Lung (tissue), 11 donors: ENCODE measurements at regions not wholly inside any gene's neighbourhood (a gene's known extent, or its start where the extent isn't known, plus 50 kb on each side); places are given as distances from the start of the nearest gene placed in this dataset.

Experiments
- ATAC-seq: fragments of 200-7000 bp; cut with Tn5 transposase; one replicate; pipeline ENCODE4 v1.9.1; 2020; ENCODE audit warnings: moderate number of reproducible peaks; ENCODE audit not compliant: insufficient read depth, low FRiP score
- DNase-seq, 3 donors: peaks; one replicate each; pipeline ENCODE4 v3.0.0-alpha.2; 2013 to 2017
- H3K27ac ChIP-seq, 2 donors: one replicate each; pipeline ENCODE4 v1.5.1; 2013; ENCODE audit warnings: mild to moderate bottlenecking in 2 of 2, moderate library complexity in 2 of 2, control low read depth in 1 of 2, inconsistent platforms in 1 of 2, low read depth in 1 of 2, low read length in 1 of 2
- H3K27me3 ChIP-seq, 3 donors: one replicate each; pipeline ENCODE4 v1.5.1; 2013; ENCODE audit warnings: low read length in 2 of 3; ENCODE audit not compliant: control insufficient read depth in 3 of 3, insufficient read depth in 3 of 3
- H3K36me3 ChIP-seq, 4 donors: one replicate each; pipeline ENCODE4 v1.5.1; 2013; ENCODE audit warnings: low read length in 4 of 4, mild to moderate bottlenecking in 1 of 4, moderate library complexity in 1 of 4; ENCODE audit not compliant: control insufficient read depth in 4 of 4, insufficient read depth in 4 of 4
- H3K4me1 ChIP-seq, 5 donors: one replicate each; pipeline ENCODE4 v1.5.1; 2013; ENCODE audit warnings: low read length in 5 of 5, mild to moderate bottlenecking in 2 of 5, moderate library complexity in 1 of 5; ENCODE audit not compliant: control insufficient read depth in 5 of 5, insufficient read depth in 5 of 5
- H3K4me3 ChIP-seq: one replicate; pipeline ENCODE4 v1.5.1; 2013; ENCODE audit warnings: mild to moderate bottlenecking, control low read depth, moderate library complexity
- H3K9ac ChIP-seq, 2 donors: one replicate each; pipeline ENCODE4 v1.5.1; 2013; ENCODE audit warnings: low read length in 2 of 2, control low read depth in 1 of 2; ENCODE audit not compliant: insufficient read depth in 1 of 2
- H3K9me3 ChIP-seq, 4 donors: one replicate each; pipeline ENCODE4 v1.5.1; 2013; ENCODE audit warnings: low read length in 3 of 4, mild to moderate bottlenecking in 1 of 4, moderate library complexity in 1 of 4; ENCODE audit not compliant: control insufficient read depth in 4 of 4, insufficient read depth in 3 of 4
- CTCF ChIP-seq: IDR thresholded peaks from 2 replicates; pipeline ENCODE4 v1.5.1; 2012; ENCODE audit warnings: mild to moderate bottlenecking; ENCODE audit errors: control extremely low read depth, extremely low read depth
- WGBS, 2 donors: extraction: QIAGEN DNeasy Blood & Tissue Kit; methylation state at CpG; one replicate each; pipeline ENCODE4 v1.1.7; 2013; 5-methylcytosine and 5-hydroxymethylcytosine counted together
- donor health status: control.
- donor health status: control.
- donor health status: Bipolar disorder and iron deficiency.
- donor health status: healthy.
- donor health status: DM: yes; HTN: yes; CAD: no.

DNA sequence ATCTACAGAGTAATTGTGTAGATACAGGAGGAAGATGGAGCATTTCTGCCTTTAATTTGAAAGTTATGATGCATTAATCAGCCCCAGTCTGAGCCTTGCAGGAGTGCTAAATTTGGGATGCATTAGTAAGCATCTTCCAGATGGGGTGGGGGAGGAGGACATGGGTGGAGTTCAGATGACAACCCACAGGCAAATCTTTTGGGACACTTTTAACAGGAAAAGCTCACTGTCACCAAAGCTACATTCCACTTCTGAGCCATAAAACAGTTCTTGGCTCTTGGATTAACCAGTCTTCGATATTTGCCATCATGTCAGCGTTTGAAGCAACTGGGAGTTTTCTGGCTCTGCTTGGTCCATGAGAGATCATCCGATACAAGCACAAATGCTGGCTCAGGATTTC is 121.1 kb downstream of the CXCL12 start:
- WGBS, 2 donors, result 79 to 87% methylated on average over 3 of the region's 3 CpGs
- no peak for TF ChIP-seq CTCF
- ATAC-seq, result no peak
- Histone ChIP-seq H3K4me3 (no peak overlapping the region), H3K9ac (no peak overlapping the region), H3K27ac (peak overlapping the region in 1 of 2 donors; percentile 24), H3K4me1 (peaks cover 0 to 16% (median 4%) of the 10 kb centered on the region in 5 donors), H3K9me3 (peaks cover 0 to 15% (median 4%) of the 10 kb centered on the region in 4 donors), H3K27me3 (no peaks in the 10 kb centered on the region), H3K36me3 (no peaks in the 10 kb centered on the region)
- peak in 1 of 3 donors; percentile 32 for DNase-seq

- H3K27me3 ChIP-seq, result no peaks in the 10 kb centered on the region
- peaks cover 0 to 11% (median 4%) of the 10 kb centered on the region in 4 donors for H3K9me3 ChIP-seq
- TF ChIP-seq CTCF, result no peak
- no peaks in the 10 kb centered on the region for H3K36me3 ChIP-seq
- no peak overlapping the region for H3K9ac ChIP-seq
- DNase-seq (no peak), ATAC-seq (no peak)
- H3K4me1 ChIP-seq, result peaks cover 0 to 16% (median 4%) of the 10 kb centered on the region in 5 donors
- H3K4me3 ChIP-seq, result no peak overlapping the region
- WGBS, 2 donors, result 95 to 98% methylated on average over 6 of the region's 6 CpGs
- H3K27ac ChIP-seq, result no peak overlapping the region
Measured at GRCh38 chr10:44262551-44263251, 122.2 kb downstream of the CXCL12 start.

DNA sequence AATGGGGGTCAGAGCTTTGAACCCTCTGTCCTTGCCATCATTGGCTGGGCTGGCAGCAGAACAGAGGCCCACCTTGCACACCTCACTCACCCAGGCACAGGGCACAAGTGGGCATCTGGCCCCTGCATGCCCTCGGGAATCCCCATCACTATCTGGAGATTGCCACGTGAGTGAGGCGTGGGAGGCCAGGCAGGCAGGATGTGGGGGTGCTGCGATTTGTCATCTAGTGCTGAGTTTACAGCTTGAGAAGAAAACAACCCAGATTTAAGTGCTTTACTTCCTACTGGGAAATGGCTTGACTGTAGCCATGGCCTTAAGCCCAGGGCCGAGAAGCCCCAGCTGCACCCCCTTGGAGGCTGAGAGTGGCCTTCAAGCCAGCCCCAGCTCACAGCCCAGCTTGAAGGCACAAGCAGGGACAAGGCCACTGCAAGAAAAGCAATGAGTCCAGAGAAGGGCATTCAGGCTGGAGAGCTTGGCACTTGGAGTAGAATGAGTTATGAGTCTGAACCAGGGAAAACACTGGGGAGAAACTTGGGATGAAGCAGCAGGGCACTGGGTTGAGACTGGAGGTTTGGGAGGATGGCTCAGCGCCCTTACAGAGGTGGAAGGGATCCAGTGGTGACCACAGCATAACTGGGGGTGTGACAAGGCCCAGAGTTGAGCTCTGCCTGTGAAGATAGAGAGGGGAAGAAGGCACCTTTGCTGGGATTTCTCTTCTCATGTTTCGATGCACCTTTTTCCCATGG is 123.0 kb downstream of the CXCL12 start:
- DNase-seq (peak in 1 of 3 donors; percentile 55), ATAC-seq (no peak)
- no peak overlapping the region for H3K27ac ChIP-seq
- no peak overlapping the region for H3K4me3 ChIP-seq
- H3K9me3 ChIP-seq, result peaks cover 0 to 6% (median 2%) of the 10 kb centered on the region in 4 donors
- 63 to 77% methylated on average over 7 of the region's 7 CpGs for WGBS, 2 donors
- no peak overlapping the region for H3K9ac ChIP-seq
- H3K36me3 ChIP-seq, result no peaks in the 10 kb centered on the region
- no peaks in the 10 kb centered on the region for H3K27me3 ChIP-seq
- TF ChIP-seq CTCF, result no peak
- peaks cover 0 to 16% (median 4%) of the 10 kb centered on the region in 5 donors for H3K4me1 ChIP-seq
